Activated CD4-positive, alpha-beta T cell treated with anti-CD3 and anti-CD28 coated beads, Interleukin-2, amount 50 U/mL, for 48 hours (primary cell): ENCODE measurements at regions not wholly inside any gene's neighbourhood (a gene's known extent, or its start where the extent isn't known, plus 50 kb on each side); places are given as distances from the start of the nearest gene placed in this dataset.

Experiments
- DNase-seq, 2 experiments: peaks; one replicate each; pipeline ENCODE4 v3.0.0-alpha.2; 2020

GRCh38 chr6:105787747-105788146 lies 298.4 kb upstream of the PRDM1 start:
- no peak for DNase-seq

- peak; percentile 23 to 35 for DNase-seq
Measured at GRCh38 chr6:105786890-105787655, 299.1 kb upstream of the PRDM1 start.

- DNase-seq = no peak
Measured at GRCh38 chr6:105786449-105786848, 299.7 kb upstream of the PRDM1 start.

- no peak for DNase-seq
Measured at GRCh38 chr6:105785066-105785811, 300.9 kb upstream of the PRDM1 start.

GRCh38 chr6:105784179-105784578 lies 302.0 kb upstream of the PRDM1 start:
- no peak for DNase-seq

- no peak for DNase-seq
Measured at GRCh38 chr6:105783333-105783935, 302.7 kb upstream of the PRDM1 start.

- no peak for DNase-seq
Measured at GRCh38 chr6:105781915-105782314, 304.2 kb upstream of the PRDM1 start.

GRCh38 chr6:105781248-105781647 lies 304.9 kb upstream of the PRDM1 start:
- DNase-seq = peak; percentile 63 to 69

GRCh38 chr6:105780146-105780860 lies 305.8 kb upstream of the PRDM1 start:
- DNase-seq = no peak

GRCh38 chr6:105779110-105779509 lies 307.0 kb upstream of the PRDM1 start:
- DNase-seq = no peak

- DNase-seq = no peak
Measured at GRCh38 chr6:105775095-105775494, 311.0 kb upstream of the PRDM1 start.

GRCh38 chr6:105774247-105774646 lies 311.9 kb upstream of the PRDM1 start:
- no peak for DNase-seq

- no peak for DNase-seq
Measured at GRCh38 chr6:105771313-105771970, 314.7 kb upstream of the PRDM1 start.

- DNase-seq = no peak
Measured at GRCh38 chr6:105769987-105770386, 316.1 kb upstream of the PRDM1 start.

GRCh38 chr6:105769197-105769596 lies 316.9 kb upstream of the PRDM1 start:
- DNase-seq = no peak

GRCh38 chr6:105767541-105767940 lies 318.6 kb upstream of the PRDM1 start:
- no peak for DNase-seq

- no peak for DNase-seq
Measured at GRCh38 chr6:105765239-105765638, 320.9 kb upstream of the PRDM1 start.

GRCh38 chr6:105764315-105764714 lies 321.8 kb upstream of the PRDM1 start:
- DNase-seq = no peak

GRCh38 chr6:105763866-105764265 lies 322.3 kb upstream of the PRDM1 start:
- DNase-seq = no peak

GRCh38 chr6:105760746-105761145 lies 325.4 kb upstream of the PRDM1 start:
- no peak for DNase-seq

GRCh38 chr6:105759946-105760345 lies 326.2 kb upstream of the PRDM1 start:
- DNase-seq = no peak

GRCh38 chr6:105759015-105759414 lies 327.1 kb upstream of the PRDM1 start:
- DNase-seq = no peak
